ENCODE measurements at regions not wholly inside any gene's neighbourhood (a gene's known extent, or its start where the extent isn't known, plus 50 kb on each side); places are given as distances from the start of the nearest gene placed in this dataset.

DNA sequence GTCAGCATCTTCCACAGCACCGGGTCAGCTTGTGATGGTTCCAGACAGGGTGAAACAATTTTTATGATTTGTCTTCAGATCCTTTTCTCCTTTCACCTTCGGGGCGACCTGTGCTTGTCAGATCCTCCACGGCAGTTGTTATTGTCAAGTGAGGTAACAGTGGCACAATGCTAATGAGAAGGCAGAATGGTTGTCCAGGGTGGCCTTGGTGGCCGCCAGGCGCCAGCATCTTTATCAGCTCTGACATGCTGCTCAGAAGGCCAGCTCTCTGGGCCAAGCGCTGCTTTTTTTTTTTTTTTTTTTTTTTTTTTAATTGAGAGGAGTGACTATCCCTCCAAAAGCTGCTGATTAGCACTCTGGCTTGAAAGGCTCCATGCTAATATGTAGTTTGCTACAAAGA lies 52.3 kb upstream of the MGAT5 start:
- no peak for DNase-seq
- Histone ChIP-seq H4K8ac (replicated peaks; ENCODE audit: insufficient read length, low read depth, low read length) (no peak overlapping the region), H3K9me3 (ENCODE audit: control insufficient read depth, low read depth, low read length) (no peaks in the 10 kb centered on the region), H3K79me1 (ENCODE audit: insufficient read depth, low read depth, low read length, poor library complexity, severe bottlenecking) (peaks cover 7% of the 10 kb centered on the region), H4K5ac (ENCODE audit: insufficient read length, low read depth, low read length) (no peak overlapping the region), H2BK15ac (ENCODE audit: low read depth, low read length) (no peak overlapping the region), H3K56ac (ENCODE audit: insufficient read length, low read depth, low read length) (no peak overlapping the region), H3K4me1 (ENCODE audit: insufficient read depth, low read length) (peaks cover 14% of the 10 kb centered on the region), H2AK5ac (ENCODE audit: insufficient read length, low read length) (no peak overlapping the region), H2BK12ac (ENCODE audit: insufficient read length, low read depth, low read length) (no peak overlapping the region), H3K23ac (ENCODE audit: insufficient read length, low read depth, low read length) (no peak overlapping the region), H3K14ac (ENCODE audit: insufficient read depth, low read length) (no peak overlapping the region), H2BK5ac (ENCODE audit: insufficient read length, low read length) (no peak overlapping the region), H3K18ac (ENCODE audit: insufficient read length, low read depth, low read length) (no peak overlapping the region), H3K4me2 (ENCODE audit: insufficient read depth, insufficient read length, low read length) (no peak overlapping the region), H3T11ph (ENCODE audit: low read length) (no peak overlapping the region), H3K79me2 (ENCODE audit: insufficient read depth, low read length) (peaks cover 3% of the 10 kb centered on the region; the same call in 1 of the 2 replicates), H2AFZ (ENCODE audit: low read length) (no peak overlapping the region), H4K20me1 (ENCODE audit: control insufficient read depth, insufficient read depth, insufficient read length) (no peaks in the 10 kb centered on the region), H3K23me2 (ENCODE audit: insufficient read length, low read depth, low read length, poor library complexity, severe bottlenecking) (no peaks in the 10 kb centered on the region), H3K27ac (ENCODE audit: insufficient read length, low read depth, low read length) (no peak overlapping the region), H3K27me3 (ENCODE audit: insufficient read depth, low read length) (no peaks in the 10 kb centered on the region), H3K9ac (ENCODE audit: extremely low read depth, insufficient read length, low read length) (no peak overlapping the region), H3K4ac (ENCODE audit: low read depth, low read length) (no peak overlapping the region), H2BK20ac (ENCODE audit: low read depth, low read length, poor library complexity, severe bottlenecking) (no peak overlapping the region), H4K91ac (ENCODE audit: insufficient read length, low read depth, low read length) (no peak overlapping the region), H2BK120ac (ENCODE audit: low read depth, low read length, poor library complexity, severe bottlenecking) (no peak overlapping the region)
- Mint-ChIP-seq H3K27ac (no peak overlapping the region), H3K9me3 (peaks cover 0 to 2% of the 10 kb centered on the region in 2 experiments; a peak in 3 of 5 replicates), H3K27me3 (ENCODE audit: low read depth) (no peaks in the 10 kb centered on the region), H3K4me3 (no peak overlapping the region), H3K36me3 (ENCODE audit: insufficient read depth in 1 of 3, low read depth in 3 of 3) (peaks cover 0 to 2% (median 0%) of the 10 kb centered on the region in 3 experiments; a peak in 1 of 7 replicates), H3K4me1 (peaks cover 42 to 44% of the 10 kb centered on the region in 2 experiments)
- WGBS (ENCODE audit: extremely low coverage, insufficient read length, low lambda C conversion rate) = no CpG with 5 or more reads among the region's 7 CpGs
- TF ChIP-seq CTCF (conservative IDR thresholded peaks at IDR 0.05) = no peak
